ENCODE measurements at regions not wholly inside any gene's neighbourhood (a gene's known extent, or its start where the extent isn't known, plus 50 kb on each side); places are given as distances from the start of the nearest gene placed in this dataset.

DNA sequence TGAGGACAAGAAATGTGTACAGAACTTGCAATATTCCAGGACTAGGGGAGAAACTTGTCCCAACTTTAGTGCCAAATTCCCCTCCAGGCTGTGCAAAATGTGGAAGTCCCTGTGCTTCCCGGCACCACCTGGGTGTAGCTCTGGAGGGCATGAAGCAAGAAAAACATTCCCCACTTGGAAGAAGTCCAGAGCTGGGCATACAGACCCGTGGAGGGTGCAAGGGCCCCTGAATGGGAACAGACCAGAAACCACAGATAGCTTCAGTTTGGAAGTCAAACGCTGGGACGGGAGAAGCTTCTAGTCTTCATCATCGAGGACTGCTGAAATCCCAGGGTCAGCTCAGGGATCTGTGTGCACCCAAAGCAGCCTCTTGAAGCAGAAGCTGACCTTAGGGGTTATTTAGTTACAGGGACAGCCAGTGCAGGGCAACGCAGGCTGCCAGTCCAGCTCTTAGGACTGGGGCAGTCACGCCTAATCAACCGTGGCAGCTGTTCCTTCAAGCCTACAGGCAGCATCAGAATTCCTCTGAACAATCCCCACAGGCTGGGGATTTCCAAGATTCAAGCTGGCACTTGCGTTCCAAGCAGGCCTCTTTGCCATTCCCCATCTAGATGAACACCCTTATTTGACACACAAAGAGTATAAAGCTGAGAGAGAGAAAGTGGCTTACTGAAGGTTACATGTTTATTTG is 269.4 kb downstream of the LOXHD1 start:
- TF ChIP-seq, protein P1, sequence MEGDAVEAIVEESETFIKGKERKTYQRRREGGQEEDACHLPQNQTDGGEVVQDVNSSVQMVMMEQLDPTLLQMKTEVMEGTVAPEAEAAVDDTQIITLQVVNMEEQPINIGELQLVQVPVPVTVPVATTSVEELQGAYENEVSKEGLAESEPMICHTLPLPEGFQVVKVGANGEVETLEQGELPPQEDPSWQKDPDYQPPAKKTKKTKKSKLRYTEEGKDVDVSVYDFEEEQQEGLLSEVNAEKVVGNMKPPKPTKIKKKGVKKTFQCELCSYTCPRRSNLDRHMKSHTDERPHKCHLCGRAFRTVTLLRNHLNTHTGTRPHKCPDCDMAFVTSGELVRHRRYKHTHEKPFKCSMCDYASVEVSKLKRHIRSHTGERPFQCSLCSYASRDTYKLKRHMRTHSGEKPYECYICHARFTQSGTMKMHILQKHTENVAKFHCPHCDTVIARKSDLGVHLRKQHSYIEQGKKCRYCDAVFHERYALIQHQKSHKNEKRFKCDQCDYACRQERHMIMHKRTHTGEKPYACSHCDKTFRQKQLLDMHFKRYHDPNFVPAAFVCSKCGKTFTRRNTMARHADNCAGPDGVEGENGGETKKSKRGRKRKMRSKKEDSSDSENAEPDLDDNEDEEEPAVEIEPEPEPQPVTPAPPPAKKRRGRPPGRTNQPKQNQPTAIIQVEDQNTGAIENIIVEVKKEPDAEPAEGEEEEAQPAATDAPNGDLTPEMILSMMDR (IDR thresholded peaks at IDR 0.05; ENCODE audit: insufficient read depth, low read depth, low read length) = no peak
- no peak for TF ChIP-seq EZH2 (IDR thresholded peaks at IDR 0.05; ENCODE audit: insufficient read depth, low read length)

Measured in astrocyte (in vitro differentiated cells and primary cell).